H9 (cell line): ENCODE measurements at regions not wholly inside any gene's neighbourhood (a gene's known extent, or its start where the extent isn't known, plus 50 kb on each side); places are given as distances from the start of the nearest gene placed in this dataset.

Source experiments
- DNase-seq: peaks from one replicate; pipeline ENCODE4 v3.0.0-alpha.2; 2017
- H2AFZ ChIP-seq: one replicate; pipeline ENCODE4 v1.6.1; 2013; ENCODE audit warnings: mild to moderate bottlenecking, low read length, control low read depth, moderate library complexity
- H2AK5ac ChIP-seq: 2 replicates; pipeline ENCODE4 v1.6.1; 2013; ENCODE audit warnings: low read length, control low read depth, mixed read lengths; ENCODE audit not compliant: insufficient read length
- H2BK120ac ChIP-seq: one replicate; pipeline ENCODE4 v1.6.1; 2013; ENCODE audit warnings: low read depth, mild to moderate bottlenecking, low read length, control low read depth, inconsistent platforms; ENCODE audit not compliant: poor library complexity, severe bottlenecking
- H2BK12ac ChIP-seq: 2 replicates; pipeline ENCODE4 v1.6.1; 2013; ENCODE audit warnings: low read length, control low read depth, mixed read lengths, low read depth; ENCODE audit not compliant: insufficient read length
- H2BK15ac ChIP-seq: 2 replicates; pipeline ENCODE4 v1.6.1; 2013; ENCODE audit warnings: low read depth, low read length, control low read depth
- H2BK20ac ChIP-seq: one replicate; pipeline ENCODE4 v1.6.1; 2013; ENCODE audit warnings: low read depth, mild to moderate bottlenecking, low read length, control low read depth, inconsistent platforms; ENCODE audit not compliant: poor library complexity, severe bottlenecking
- H2BK5ac ChIP-seq: 2 replicates; pipeline ENCODE4 v1.6.1; 2013; ENCODE audit warnings: low read length, control low read depth, mixed read lengths; ENCODE audit not compliant: insufficient read length
- H3K14ac ChIP-seq: 2 replicates; pipeline ENCODE4 v1.6.1; 2013; ENCODE audit warnings: low read length, control low read depth; ENCODE audit not compliant: insufficient read depth
- H3K18ac ChIP-seq: 2 replicates; pipeline ENCODE4 v1.6.1; 2013; ENCODE audit warnings: low read depth, mild to moderate bottlenecking, mixed read lengths, low read length, control low read depth; ENCODE audit not compliant: insufficient read length
- H3K23ac ChIP-seq: 2 replicates; pipeline ENCODE4 v1.6.1; 2013; ENCODE audit warnings: low read length, control low read depth, mixed read lengths, low read depth; ENCODE audit not compliant: insufficient read length
- H3K23me2 ChIP-seq: 2 replicates; pipeline ENCODE4 v1.6.1; 2013; ENCODE audit warnings: low read depth, mild to moderate bottlenecking, mixed read lengths, low read length, control low read depth; ENCODE audit not compliant: insufficient read length, poor library complexity, severe bottlenecking
- H3K27ac ChIP-seq: 2 replicates; pipeline ENCODE4 v1.5.1; 2013; ENCODE audit warnings: low read length, control low read depth, mixed read lengths, low read depth; ENCODE audit not compliant: insufficient read length
- H3K27me3 ChIP-seq: 2 replicates; pipeline ENCODE4 v1.6.1; 2013; ENCODE audit warnings: low read length, control low read depth, inconsistent platforms; ENCODE audit not compliant: insufficient read depth
- H3K4ac ChIP-seq: 2 replicates; pipeline ENCODE4 v1.6.1; 2013; ENCODE audit warnings: low read depth, mild to moderate bottlenecking, control low read depth, inconsistent platforms, low read length, moderate library complexity
- H3K4me1 ChIP-seq: 2 replicates; pipeline ENCODE4 v1.6.1; 2013; ENCODE audit warnings: low read length, control low read depth, inconsistent platforms; ENCODE audit not compliant: insufficient read depth
- H3K4me2 ChIP-seq: 2 replicates; pipeline ENCODE4 v1.6.1; 2013; ENCODE audit warnings: low read length, control low read depth, mixed read lengths; ENCODE audit not compliant: insufficient read length, insufficient read depth
- H3K56ac ChIP-seq: 2 replicates; pipeline ENCODE4 v1.6.1; 2013; ENCODE audit warnings: low read depth, mild to moderate bottlenecking, mixed read lengths, low read length, control low read depth; ENCODE audit not compliant: insufficient read length
- H3K79me1 ChIP-seq: 2 replicates; pipeline ENCODE4 v1.6.1; 2013; ENCODE audit warnings: low read depth, mild to moderate bottlenecking, moderate library complexity, low read length, control low read depth, inconsistent platforms; ENCODE audit not compliant: insufficient read depth, poor library complexity, severe bottlenecking
- H3K79me2 ChIP-seq: 2 replicates; pipeline ENCODE4 v1.6.1; 2013; ENCODE audit warnings: low read length, control low read depth, inconsistent platforms; ENCODE audit not compliant: insufficient read depth
- H3K9ac ChIP-seq: 2 replicates; pipeline ENCODE4 v1.6.1; 2013; ENCODE audit warnings: low read length, control low read depth, mixed read lengths; ENCODE audit not compliant: insufficient read length; ENCODE audit errors: extremely low read depth
- H3K9me3 ChIP-seq: one replicate; pipeline ENCODE4 v1.6.1; 2013; ENCODE audit warnings: low read depth, low read length, inconsistent platforms; ENCODE audit not compliant: control insufficient read depth
- H3T11ph ChIP-seq: one replicate; pipeline ENCODE4 v1.6.1; 2013; ENCODE audit warnings: mild to moderate bottlenecking, low read length, control low read depth, inconsistent platforms
- H4K20me1 ChIP-seq: one replicate; pipeline ENCODE4 v1.6.1; 2013; ENCODE audit not compliant: control insufficient read depth, insufficient read length, insufficient read depth
- H4K5ac ChIP-seq: 2 replicates; pipeline ENCODE4 v1.6.1; 2013; ENCODE audit warnings: low read depth, mild to moderate bottlenecking, mixed read lengths, low read length, control low read depth; ENCODE audit not compliant: insufficient read length
- H4K8ac ChIP-seq: replicated peaks from 2 replicates; pipeline ENCODE4 v1.6.1; 2013; ENCODE audit warnings: low read length, control low read depth, mixed read lengths, low read depth; ENCODE audit not compliant: insufficient read length
- H4K91ac ChIP-seq: 2 replicates; pipeline ENCODE4 v1.6.1; 2013; ENCODE audit warnings: low read depth, mild to moderate bottlenecking, moderate library complexity, mixed read lengths, low read length, control low read depth; ENCODE audit not compliant: insufficient read length
- H3K27ac Mint-ChIP-seq, 3 experiments: 2 replicates in 2 of 3; 3 replicates in 1 of 3; pipeline ENCODE4 v1.8.0; 2020 to 2021; ENCODE audit warnings: mixed read lengths in 3 of 3, mild to moderate bottlenecking in 1 of 3, moderate library complexity in 1 of 3
- H3K27me3 Mint-ChIP-seq: 2 replicates; pipeline ENCODE4 v1.8.0; 2021; ENCODE audit warnings: low read depth, mild to moderate bottlenecking, moderate library complexity, mixed read lengths
- H3K36me3 Mint-ChIP-seq, 3 experiments: 2 replicates in 2 of 3; 3 replicates in 1 of 3; pipeline ENCODE4 v1.8.0; 2020 to 2021; ENCODE audit warnings: low read depth in 3 of 3, mixed read lengths in 3 of 3; ENCODE audit not compliant: insufficient read depth in 1 of 3
- H3K4me1 Mint-ChIP-seq, 2 experiments: 2 replicates each; pipeline ENCODE4 v1.8.0; 2020; ENCODE audit warnings: mixed read lengths in 2 of 2
- H3K4me3 Mint-ChIP-seq, 2 experiments: 2 replicates in 1 of 2; 3 replicates in 1 of 2; pipeline ENCODE4 v1.8.0; 2020 to 2021; ENCODE audit warnings: mild to moderate bottlenecking in 2 of 2, mixed read lengths in 2 of 2, moderate library complexity in 1 of 2
- H3K9me3 Mint-ChIP-seq, 2 experiments: 2 replicates in 1 of 2; 3 replicates in 1 of 2; pipeline ENCODE4 v1.8.0; 2020; ENCODE audit warnings: mild to moderate bottlenecking in 2 of 2, mixed read lengths in 2 of 2, moderate library complexity in 1 of 2
- WGBS: extraction: QIAGEN DNeasy Blood & Tissue Kit; methylation state at CpG from one replicate; pipeline ENCODE4 v1.1.7; 2013; ENCODE audit warnings: missing lambda C conversion rate, low lambda C conversion rate, mixed read lengths; ENCODE audit not compliant: insufficient read length; ENCODE audit errors: extremely low coverage; 5-methylcytosine and 5-hydroxymethylcytosine counted together
- TF ChIP-seq, protein P1 (sequence below): fragments of 200-600 bp; sonication (generic); conservative IDR thresholded peaks from 3 replicates; pipeline ENCODE4 v1.8.0; 2021; ENCODE audit warnings: antibody characterized with exemption, mild to moderate bottlenecking

GRCh38 chr12:131589221-131589897 is 121.5 kb upstream of the SFSWAP start:
- H3K27me3 ChIP-seq: no peaks in the 10 kb centered on the region
- no peak overlapping the region for H2BK120ac ChIP-seq
- no peaks in the 10 kb centered on the region for H3K23me2 ChIP-seq
- H4K8ac ChIP-seq: no peak overlapping the region
- H3K9me3 ChIP-seq: no peaks in the 10 kb centered on the region
- H3K27me3 Mint-ChIP-seq: peaks cover 14% of the 10 kb centered on the region
- no peaks in the 10 kb centered on the region for H3K79me2 ChIP-seq
- no peak overlapping the region for H2BK15ac ChIP-seq
- no peak overlapping the region for H3K27ac ChIP-seq
- no peak overlapping the region for H3K4me2 ChIP-seq
- H3K36me3 Mint-ChIP-seq: 0 out of 7 replicates have a peak, but pooled peaks cover 0 to 2% (median 0%) of the 10 kb centered on the region in 3 experiments
- H2BK12ac ChIP-seq: no peak overlapping the region
- H3K27ac Mint-ChIP-seq: no peak overlapping the region
- H3K14ac ChIP-seq: no peak overlapping the region
- DNase-seq: no peak
- H2AK5ac ChIP-seq: no peak overlapping the region
- no peak overlapping the region for H4K91ac ChIP-seq
- no peak overlapping the region for H3K4me3 Mint-ChIP-seq
- H3K4ac ChIP-seq: no peak overlapping the region
- H3K56ac ChIP-seq: no peak overlapping the region
- no peak overlapping the region for H2AFZ ChIP-seq
- H2BK20ac ChIP-seq: no peak overlapping the region
- no CpG with 5 or more reads among the region's 11 CpGs for WGBS
- H3K18ac ChIP-seq: no peak overlapping the region
- H4K5ac ChIP-seq: no peak overlapping the region
- H3K23ac ChIP-seq: no peak overlapping the region
- no peaks in the 10 kb centered on the region for H3K79me1 ChIP-seq
- no peak overlapping the region for H2BK5ac ChIP-seq
- H3K4me1 Mint-ChIP-seq: peaks cover 16 to 26% of the 10 kb centered on the region in 2 experiments
- no peak overlapping the region for H3K9ac ChIP-seq
- TF ChIP-seq, protein P1, sequence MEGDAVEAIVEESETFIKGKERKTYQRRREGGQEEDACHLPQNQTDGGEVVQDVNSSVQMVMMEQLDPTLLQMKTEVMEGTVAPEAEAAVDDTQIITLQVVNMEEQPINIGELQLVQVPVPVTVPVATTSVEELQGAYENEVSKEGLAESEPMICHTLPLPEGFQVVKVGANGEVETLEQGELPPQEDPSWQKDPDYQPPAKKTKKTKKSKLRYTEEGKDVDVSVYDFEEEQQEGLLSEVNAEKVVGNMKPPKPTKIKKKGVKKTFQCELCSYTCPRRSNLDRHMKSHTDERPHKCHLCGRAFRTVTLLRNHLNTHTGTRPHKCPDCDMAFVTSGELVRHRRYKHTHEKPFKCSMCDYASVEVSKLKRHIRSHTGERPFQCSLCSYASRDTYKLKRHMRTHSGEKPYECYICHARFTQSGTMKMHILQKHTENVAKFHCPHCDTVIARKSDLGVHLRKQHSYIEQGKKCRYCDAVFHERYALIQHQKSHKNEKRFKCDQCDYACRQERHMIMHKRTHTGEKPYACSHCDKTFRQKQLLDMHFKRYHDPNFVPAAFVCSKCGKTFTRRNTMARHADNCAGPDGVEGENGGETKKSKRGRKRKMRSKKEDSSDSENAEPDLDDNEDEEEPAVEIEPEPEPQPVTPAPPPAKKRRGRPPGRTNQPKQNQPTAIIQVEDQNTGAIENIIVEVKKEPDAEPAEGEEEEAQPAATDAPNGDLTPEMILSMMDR: no peak
- no peaks in the 10 kb centered on the region; the same call in 1 of the 2 replicates for H3K4me1 ChIP-seq
- H3K9me3 Mint-ChIP-seq: no peaks in the 10 kb centered on the region
- no peaks in the 10 kb centered on the region for H4K20me1 ChIP-seq
- no peak overlapping the region for H3T11ph ChIP-seq
